ENCODE measurements at regions not wholly inside any gene's neighbourhood (a gene's known extent, or its start where the extent isn't known, plus 50 kb on each side); places are given as distances from the start of the nearest gene placed in this dataset.

GRCh38 chr14:82504894-82505293 is 971.2 kb upstream of the SEL1L start:
- H3K27me3 ChIP-seq (ENCODE audit: insufficient read depth, low read depth, low read length), result no peaks in the 10 kb centered on the region
- no peaks in the 10 kb centered on the region for H3K9me3 ChIP-seq (ENCODE audit: low read length)
- H3K9ac ChIP-seq (ENCODE audit: low read length), result no peak overlapping the region
- TF ChIP-seq EZH2 (IDR thresholded peaks at IDR 0.05; ENCODE audit: borderline replicate concordance, insufficient read depth, low read length, poor library complexity, severe bottlenecking) (no peak), EP300 (conservative IDR thresholded peaks at IDR 0.05; ENCODE audit: poor library complexity, severe bottlenecking) (no peak), CTCF (IDR thresholded peaks at IDR 0.05; ENCODE audit: poor library complexity, severe bottlenecking) (no peak), RAD21 (conservative IDR thresholded peaks at IDR 0.05) (no peak), TAF1 (IDR thresholded peaks at IDR 0.05; ENCODE audit: low read depth) (no peak), MXI1 (conservative IDR thresholded peaks at IDR 0.05; ENCODE audit: poor library complexity, severe bottlenecking) (no peak), SMC3 (conservative IDR thresholded peaks at IDR 0.05; ENCODE audit: poor library complexity) (no peak), POLR2AphosphoS5 (IDR thresholded peaks at IDR 0.05) (no peak)
- TF ChIP-seq, protein P1, sequence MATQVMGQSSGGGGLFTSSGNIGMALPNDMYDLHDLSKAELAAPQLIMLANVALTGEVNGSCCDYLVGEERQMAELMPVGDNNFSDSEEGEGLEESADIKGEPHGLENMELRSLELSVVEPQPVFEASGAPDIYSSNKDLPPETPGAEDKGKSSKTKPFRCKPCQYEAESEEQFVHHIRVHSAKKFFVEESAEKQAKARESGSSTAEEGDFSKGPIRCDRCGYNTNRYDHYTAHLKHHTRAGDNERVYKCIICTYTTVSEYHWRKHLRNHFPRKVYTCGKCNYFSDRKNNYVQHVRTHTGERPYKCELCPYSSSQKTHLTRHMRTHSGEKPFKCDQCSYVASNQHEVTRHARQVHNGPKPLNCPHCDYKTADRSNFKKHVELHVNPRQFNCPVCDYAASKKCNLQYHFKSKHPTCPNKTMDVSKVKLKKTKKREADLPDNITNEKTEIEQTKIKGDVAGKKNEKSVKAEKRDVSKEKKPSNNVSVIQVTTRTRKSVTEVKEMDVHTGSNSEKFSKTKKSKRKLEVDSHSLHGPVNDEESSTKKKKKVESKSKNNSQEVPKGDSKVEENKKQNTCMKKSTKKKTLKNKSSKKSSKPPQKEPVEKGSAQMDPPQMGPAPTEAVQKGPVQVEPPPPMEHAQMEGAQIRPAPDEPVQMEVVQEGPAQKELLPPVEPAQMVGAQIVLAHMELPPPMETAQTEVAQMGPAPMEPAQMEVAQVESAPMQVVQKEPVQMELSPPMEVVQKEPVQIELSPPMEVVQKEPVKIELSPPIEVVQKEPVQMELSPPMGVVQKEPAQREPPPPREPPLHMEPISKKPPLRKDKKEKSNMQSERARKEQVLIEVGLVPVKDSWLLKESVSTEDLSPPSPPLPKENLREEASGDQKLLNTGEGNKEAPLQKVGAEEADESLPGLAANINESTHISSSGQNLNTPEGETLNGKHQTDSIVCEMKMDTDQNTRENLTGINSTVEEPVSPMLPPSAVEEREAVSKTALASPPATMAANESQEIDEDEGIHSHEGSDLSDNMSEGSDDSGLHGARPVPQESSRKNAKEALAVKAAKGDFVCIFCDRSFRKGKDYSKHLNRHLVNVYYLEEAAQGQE (IDR thresholded peaks at IDR 0.05; ENCODE audit: borderline replicate concordance), result no peak
- H3K4me2 ChIP-seq (ENCODE audit: low read length), result no peak overlapping the region
- H3K4me3 ChIP-seq (ENCODE audit: low read length), result no peak overlapping the region
- no peaks in the 10 kb centered on the region for H3K36me3 ChIP-seq (ENCODE audit: insufficient read depth, low read length)
- H3K27ac ChIP-seq (ENCODE audit: low read length), result no peak overlapping the region
- H3K79me2 ChIP-seq (replicated peaks; ENCODE audit: insufficient read depth, low read length), result no peaks in the 10 kb centered on the region
- H3F3A ChIP-seq (ENCODE audit: insufficient read depth, low read length, poor library complexity, severe bottlenecking), result no peaks in the 10 kb centered on the region
- H2AFZ ChIP-seq (ENCODE audit: low read depth, low read length), result no peak overlapping the region
- no peaks in the 10 kb centered on the region for H3K9me2 ChIP-seq (ENCODE audit: insufficient read depth, low read length)
- H4K20me1 ChIP-seq (ENCODE audit: insufficient read depth), result no peaks in the 10 kb centered on the region

- Histone ChIP-seq H3K4me3 (ENCODE audit: low read length) (no peak overlapping the region), H3K9me2 (ENCODE audit: insufficient read depth, low read length) (no peaks in the 10 kb centered on the region), H3K9me3 (ENCODE audit: low read length) (no peaks in the 10 kb centered on the region), H2AFZ (ENCODE audit: low read depth, low read length) (no peak overlapping the region), H3K79me2 (replicated peaks; ENCODE audit: insufficient read depth, low read length) (no peaks in the 10 kb centered on the region), H3F3A (ENCODE audit: insufficient read depth, low read length, poor library complexity, severe bottlenecking) (no peaks in the 10 kb centered on the region), H3K4me2 (ENCODE audit: low read length) (no peak overlapping the region), H3K9ac (ENCODE audit: low read length) (no peak overlapping the region), H3K36me3 (ENCODE audit: insufficient read depth, low read length) (no peaks in the 10 kb centered on the region), H3K27ac (ENCODE audit: low read length) (no peak overlapping the region), H4K20me1 (ENCODE audit: insufficient read depth) (no peaks in the 10 kb centered on the region), H3K27me3 (ENCODE audit: insufficient read depth, low read depth, low read length) (no peaks in the 10 kb centered on the region)
- no peak for TF ChIP-seq EP300 (conservative IDR thresholded peaks at IDR 0.05; ENCODE audit: poor library complexity, severe bottlenecking)
- no peak for TF ChIP-seq RAD21 (conservative IDR thresholded peaks at IDR 0.05)
- no peak for TF ChIP-seq POLR2AphosphoS5 (IDR thresholded peaks at IDR 0.05)
- TF ChIP-seq TAF1 (IDR thresholded peaks at IDR 0.05; ENCODE audit: low read depth), result no peak
- no peak for TF ChIP-seq EZH2 (IDR thresholded peaks at IDR 0.05; ENCODE audit: borderline replicate concordance, insufficient read depth, low read length, poor library complexity, severe bottlenecking)
- no peak for TF ChIP-seq MXI1 (conservative IDR thresholded peaks at IDR 0.05; ENCODE audit: poor library complexity, severe bottlenecking)
- no peak for TF ChIP-seq CTCF (IDR thresholded peaks at IDR 0.05; ENCODE audit: poor library complexity, severe bottlenecking)
- TF ChIP-seq, protein P1 (IDR thresholded peaks at IDR 0.05; ENCODE audit: borderline replicate concordance), result no peak
- no peak for TF ChIP-seq SMC3 (conservative IDR thresholded peaks at IDR 0.05; ENCODE audit: poor library complexity)
Observed at GRCh38 chr14:82510007-82510406, 976.4 kb upstream of the SEL1L start.
